IPS-NIHi7 (cell line): ENCODE measurements at regions not wholly inside any gene's neighbourhood (a gene's known extent, or its start where the extent isn't known, plus 50 kb on each side); places are given as distances from the start of the nearest gene placed in this dataset.
A peak's percentile ranks its signal among the peaks of the same experiment; 100 is the strongest.

Experiments
- DNase-seq: peaks from one replicate; pipeline ENCODE4 v3.0.0; 2012; ENCODE audit warnings: mixed read lengths; ENCODE audit errors: extremely low spot score

GRCh38 chr20:23205611-23206041 lies 119.5 kb upstream of the CD93 start:
- peak; percentile 22 for DNase-seq

GRCh38 chr20:23205211-23205610 lies 119.1 kb upstream of the CD93 start:
- peak; percentile 16 for DNase-seq

GRCh38 chr20:23203951-23204730 lies 118.0 kb upstream of the CD93 start:
- DNase-seq = peak; percentile 4

GRCh38 chr20:23203310-23203709 lies 117.2 kb upstream of the CD93 start:
- no peak for DNase-seq

- DNase-seq = peak; percentile 1
These were observed 115.5 kb upstream of the CD93 start for GRCh38 chr20:23201658-23202057.

GRCh38 chr20:23200914-23201313 lies 114.8 kb upstream of the CD93 start:
- DNase-seq = peak; percentile 85

GRCh38 chr20:23200413-23200812 lies 114.3 kb upstream of the CD93 start:
- no peak for DNase-seq

GRCh38 chr20:23199356-23199755 lies 113.2 kb upstream of the CD93 start:
- no peak for DNase-seq

- no peak for DNase-seq
These were observed 112.7 kb upstream of the CD93 start for GRCh38 chr20:23198815-23199214.

GRCh38 chr20:23197836-23198235 lies 111.7 kb upstream of the CD93 start:
- DNase-seq = no peak

- DNase-seq = no peak
These were observed 109.5 kb upstream of the CD93 start for GRCh38 chr20:23195636-23196035.

GRCh38 chr20:23193801-23194384 lies 107.8 kb upstream of the CD93 start:
- DNase-seq = no peak

GRCh38 chr20:23192469-23192868 lies 106.3 kb upstream of the CD93 start:
- no peak for DNase-seq

GRCh38 chr20:23190557-23190956 lies 104.4 kb upstream of the CD93 start:
- no peak for DNase-seq

- no peak for DNase-seq
These were observed 103.7 kb upstream of the CD93 start for GRCh38 chr20:23189854-23190253.

GRCh38 chr20:23189341-23189740 lies 103.2 kb upstream of the CD93 start:
- DNase-seq = no peak

- DNase-seq = no peak
These were observed 102.4 kb upstream of the CD93 start for GRCh38 chr20:23188377-23189169.

- DNase-seq = no peak
These were observed 101.6 kb upstream of the CD93 start for GRCh38 chr20:23187751-23188150.

- no peak for DNase-seq
These were observed 100.7 kb upstream of the CD93 start for GRCh38 chr20:23186808-23187207.

- no peak for DNase-seq
These were observed 94.4 kb upstream of the CD93 start for GRCh38 chr20:23180451-23180921.

GRCh38 chr20:23179766-23180403 lies 93.8 kb upstream of the CD93 start:
- DNase-seq = no peak

- DNase-seq = no peak
These were observed 92.7 kb upstream of the CD93 start for GRCh38 chr20:23178806-23179205.
